LNCAP (cell line): ENCODE measurements at regions not wholly inside any gene's neighbourhood (a gene's known extent, or its start where the extent isn't known, plus 50 kb on each side); places are given as distances from the start of the nearest gene placed in this dataset.

Experiments used
- TF ChIP-seq, protein P1 (sequence below): fragments of 450-650 bp; IDR thresholded peaks from 2 replicates; pipeline ENCODE4 v1.5.1; 2017; ENCODE audit warnings: mild to moderate bottlenecking

DNA sequence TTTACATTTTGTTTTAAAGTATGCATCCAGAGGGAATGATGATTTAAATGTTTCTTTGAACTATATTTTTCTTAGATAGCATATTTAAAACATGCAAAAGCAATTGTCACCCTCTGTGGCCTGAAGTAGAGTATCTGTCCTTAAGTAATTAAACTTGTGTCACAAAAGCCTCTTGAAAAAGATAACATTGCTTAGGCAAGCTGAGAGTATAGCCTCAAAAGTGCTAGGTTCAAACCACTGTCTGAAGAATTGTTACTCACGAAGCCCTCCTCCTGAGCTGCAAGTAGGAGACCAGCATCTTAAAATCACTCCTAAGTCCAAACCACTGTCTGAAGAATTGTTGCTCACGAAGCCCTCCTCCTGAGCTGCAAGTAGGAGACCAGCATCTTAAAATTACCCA lies 378.0 kb upstream of the PRR16 start:
- TF ChIP-seq, protein P1, sequence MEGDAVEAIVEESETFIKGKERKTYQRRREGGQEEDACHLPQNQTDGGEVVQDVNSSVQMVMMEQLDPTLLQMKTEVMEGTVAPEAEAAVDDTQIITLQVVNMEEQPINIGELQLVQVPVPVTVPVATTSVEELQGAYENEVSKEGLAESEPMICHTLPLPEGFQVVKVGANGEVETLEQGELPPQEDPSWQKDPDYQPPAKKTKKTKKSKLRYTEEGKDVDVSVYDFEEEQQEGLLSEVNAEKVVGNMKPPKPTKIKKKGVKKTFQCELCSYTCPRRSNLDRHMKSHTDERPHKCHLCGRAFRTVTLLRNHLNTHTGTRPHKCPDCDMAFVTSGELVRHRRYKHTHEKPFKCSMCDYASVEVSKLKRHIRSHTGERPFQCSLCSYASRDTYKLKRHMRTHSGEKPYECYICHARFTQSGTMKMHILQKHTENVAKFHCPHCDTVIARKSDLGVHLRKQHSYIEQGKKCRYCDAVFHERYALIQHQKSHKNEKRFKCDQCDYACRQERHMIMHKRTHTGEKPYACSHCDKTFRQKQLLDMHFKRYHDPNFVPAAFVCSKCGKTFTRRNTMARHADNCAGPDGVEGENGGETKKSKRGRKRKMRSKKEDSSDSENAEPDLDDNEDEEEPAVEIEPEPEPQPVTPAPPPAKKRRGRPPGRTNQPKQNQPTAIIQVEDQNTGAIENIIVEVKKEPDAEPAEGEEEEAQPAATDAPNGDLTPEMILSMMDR = no peak

DNA sequence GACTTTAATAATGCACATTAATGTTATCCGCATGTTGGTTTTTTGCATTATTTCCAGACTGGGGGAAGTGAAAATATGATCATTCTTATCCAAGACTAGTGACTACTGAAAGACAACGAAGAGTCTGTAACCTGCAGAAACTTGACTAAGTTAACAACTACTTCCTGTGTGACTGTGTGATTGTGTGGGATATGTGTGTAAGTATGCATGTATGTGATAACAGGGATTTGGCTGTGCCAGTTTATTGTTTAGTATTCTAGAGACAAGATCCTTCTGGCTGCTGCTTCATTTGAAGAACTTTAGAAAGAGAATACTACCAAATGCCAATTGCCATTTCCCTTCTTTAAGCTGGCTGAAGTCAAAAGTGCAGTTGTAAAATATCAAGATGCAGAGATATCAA lies 375.7 kb upstream of the PRR16 start:
- TF ChIP-seq, protein P1 = no peak

DNA sequence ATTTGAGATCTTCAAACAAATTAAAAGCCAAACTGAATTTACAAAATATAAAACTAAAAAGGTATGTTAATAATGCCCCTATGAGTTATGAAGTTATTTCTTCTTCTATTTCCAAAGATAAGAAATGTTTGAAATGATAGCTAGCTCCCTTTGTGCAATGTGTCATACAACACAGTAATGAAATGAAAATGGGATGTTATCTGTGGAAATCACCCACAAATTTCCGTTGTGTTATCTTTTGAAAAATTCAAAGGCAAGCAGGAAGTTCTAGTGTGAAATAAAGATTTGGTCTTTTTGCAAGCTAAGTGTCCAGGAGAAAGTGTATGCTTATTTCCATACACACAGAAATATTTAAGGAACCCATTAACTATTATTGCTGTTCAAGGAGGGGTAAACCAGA lies 375.3 kb upstream of the PRR16 start:
- TF ChIP-seq, protein P1 = no peak

DNA sequence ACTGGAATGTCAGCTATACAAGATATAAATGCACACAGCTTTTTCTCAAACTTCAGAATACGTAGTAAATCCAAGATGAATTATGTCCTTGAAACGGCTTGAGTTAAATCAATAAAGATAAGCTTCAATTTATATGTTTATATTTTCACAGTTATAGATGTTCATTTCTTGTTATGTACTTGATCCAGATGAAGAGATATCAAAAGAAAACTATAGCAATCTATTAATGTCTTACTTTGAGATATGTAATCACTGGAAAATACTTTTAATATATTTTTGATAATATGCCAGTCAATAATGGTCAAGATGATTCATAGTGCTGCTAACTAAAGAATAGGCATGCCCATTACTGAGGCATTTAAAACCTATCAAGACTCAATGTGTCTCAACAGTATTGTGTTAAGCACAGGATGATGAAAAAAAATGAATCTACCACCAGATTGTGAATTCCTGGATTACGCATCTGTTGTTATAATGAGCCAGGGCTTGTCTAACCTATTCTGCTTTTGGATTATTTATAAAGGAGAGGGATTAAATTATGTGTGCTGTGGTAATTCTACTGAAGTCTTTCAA lies 372.6 kb upstream of the PRR16 start:
- TF ChIP-seq, protein P1 = no peak

DNA sequence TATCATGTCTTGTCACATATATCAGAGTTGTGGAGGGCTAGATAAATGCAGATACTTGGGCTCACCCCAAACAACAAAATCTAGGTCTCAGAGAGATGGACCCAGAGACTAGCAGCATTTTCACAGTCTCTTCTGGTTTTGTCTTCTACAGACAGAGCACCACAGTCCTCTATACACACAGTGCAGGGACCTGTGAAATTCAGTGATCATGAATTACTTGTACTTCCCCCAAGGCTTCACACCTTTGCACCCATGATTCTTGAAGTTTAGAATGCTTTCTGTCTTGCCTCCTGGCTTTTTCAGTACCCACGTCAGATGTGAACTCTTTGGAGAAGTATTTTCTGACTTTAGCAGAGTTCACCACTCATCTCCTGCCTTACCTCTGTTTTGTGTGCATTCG lies 371.5 kb upstream of the PRR16 start:
- TF ChIP-seq, protein P1 = no peak

DNA sequence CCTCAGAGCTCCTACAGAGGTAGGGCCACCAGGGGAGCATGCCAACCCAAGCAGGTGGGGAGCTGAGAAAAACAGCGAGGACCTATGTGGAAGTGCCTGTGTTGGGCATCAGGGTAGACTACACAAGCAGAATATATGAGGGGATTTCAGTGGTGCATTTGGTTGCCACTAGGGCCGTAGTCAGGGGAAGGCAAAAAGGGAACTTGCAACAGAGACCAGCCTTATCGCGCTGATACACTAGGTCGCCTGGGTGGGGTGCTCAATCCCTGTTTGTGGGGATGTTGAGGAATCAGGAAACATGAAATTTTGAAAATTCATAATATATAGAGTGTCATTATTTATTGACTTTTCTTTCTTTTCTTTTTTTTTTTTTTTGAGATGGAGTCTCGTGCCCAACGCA lies 370.9 kb upstream of the PRR16 start:
- TF ChIP-seq, protein P1 = no peak

DNA sequence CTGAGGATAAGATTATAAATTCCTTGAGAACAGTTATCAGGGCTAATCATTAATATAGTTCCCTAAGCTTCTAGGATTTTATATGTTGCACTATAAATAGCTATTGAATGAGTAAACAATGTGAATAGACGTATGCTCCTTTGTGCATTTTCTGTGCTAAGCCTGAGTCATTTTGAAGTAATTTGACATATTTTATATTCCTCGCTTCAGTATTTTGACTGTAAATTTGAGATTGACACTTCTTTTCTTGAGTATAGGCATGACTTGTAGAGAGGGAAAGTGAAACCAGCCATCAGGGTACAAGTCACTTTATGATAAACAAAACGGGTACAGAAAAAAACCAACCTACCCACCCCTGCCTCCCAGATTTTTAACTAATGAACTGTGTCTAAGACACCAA lies 367.7 kb upstream of the PRR16 start:
- TF ChIP-seq, protein P1 = no peak

DNA sequence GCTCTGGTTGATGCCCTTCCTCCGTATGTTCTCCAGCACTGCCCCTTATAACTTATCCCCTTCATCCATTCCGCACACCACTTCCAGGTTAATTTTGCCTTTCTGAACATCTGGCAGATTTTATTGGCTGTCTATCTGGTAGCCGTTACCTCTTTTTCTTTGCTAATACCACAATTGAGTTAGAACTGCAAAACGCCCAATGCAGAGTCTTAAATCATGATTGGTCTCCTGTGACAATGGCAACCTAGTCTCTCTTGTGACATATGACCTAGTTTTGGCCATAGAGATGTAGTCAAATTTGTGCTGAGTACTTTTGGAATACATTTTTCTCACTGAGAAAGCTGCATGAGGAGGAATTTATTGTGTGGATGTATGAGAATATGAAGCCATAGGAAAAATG lies 365.7 kb upstream of the PRR16 start:
- TF ChIP-seq, protein P1 = no peak
